GM21619 (cell line): ENCODE measurements at regions not wholly inside any gene's neighbourhood (a gene's known extent, or its start where the extent isn't known, plus 50 kb on each side); places are given as distances from the start of the nearest gene placed in this dataset.

Experiments
- ATAC-seq: cut with Tn5 transposase; IDR thresholded peaks from one replicate; pipeline ENCODE4 v1.9.1; 2021; ENCODE audit not compliant: unreplicated experiment

GRCh38 chr5:63375851-63376250, 586.4 kb downstream of the HTR1A start:
- no peak for ATAC-seq

GRCh38 chr5:63374085-63374484, 588.2 kb downstream of the HTR1A start:
- no peak for ATAC-seq

DNA sequence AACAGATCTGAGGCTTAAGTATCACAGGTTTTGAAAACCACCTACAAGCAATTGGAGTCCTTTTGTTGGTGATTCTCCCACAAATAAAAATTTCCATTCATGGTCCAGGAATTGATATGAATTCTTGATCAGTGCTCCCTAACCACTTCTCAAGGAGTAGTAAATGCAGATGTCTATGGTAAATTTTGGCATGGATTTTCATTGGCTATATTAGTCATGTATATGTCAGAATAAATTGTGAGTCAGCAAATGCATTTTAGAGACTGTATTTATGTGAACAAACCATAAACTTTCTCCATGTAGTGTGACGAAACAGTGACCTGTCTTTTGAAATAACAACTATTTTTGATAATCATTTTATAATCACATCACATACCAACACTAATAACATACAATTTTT, 611.1 kb downstream of the HTR1A start:
- ATAC-seq: no peak

DNA sequence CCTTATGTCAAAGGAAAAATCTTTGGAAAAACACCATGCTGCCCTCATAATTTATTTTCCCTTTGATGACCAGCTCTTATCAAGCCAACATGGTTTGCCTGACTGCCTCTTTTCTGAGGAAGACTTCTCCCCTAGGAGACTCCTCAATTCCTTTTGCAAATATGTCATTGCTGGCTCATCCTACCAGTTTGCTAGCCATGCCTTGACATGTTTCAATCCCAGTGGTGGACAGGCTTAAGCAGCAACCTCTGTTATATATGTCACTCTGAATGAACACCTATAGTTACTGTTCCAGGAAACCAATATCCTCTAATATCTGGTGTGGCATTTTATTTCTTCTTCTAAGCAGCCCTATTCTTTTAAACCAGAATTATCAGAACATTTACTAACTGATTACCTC, 615.8 kb downstream of the HTR1A start:
- no peak for ATAC-seq

DNA sequence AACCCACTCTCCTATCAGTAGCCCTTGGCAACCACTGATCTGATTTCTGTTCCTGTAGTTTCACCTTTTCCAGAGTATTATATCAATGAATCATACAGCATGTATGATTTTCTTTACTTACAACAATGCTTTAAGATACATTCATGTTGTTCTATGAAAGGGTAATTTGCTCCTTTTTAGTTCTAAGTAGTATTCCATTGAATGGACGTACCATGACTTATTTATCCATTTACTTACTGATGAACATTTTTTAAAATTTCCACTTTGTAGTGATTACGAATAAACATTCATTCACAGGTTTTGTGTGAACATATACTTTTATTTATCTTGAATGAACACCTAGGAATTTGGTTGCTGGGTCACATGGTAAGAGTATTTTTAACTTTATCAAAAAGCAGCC, 620.8 kb downstream of the HTR1A start:
- no peak for ATAC-seq

DNA sequence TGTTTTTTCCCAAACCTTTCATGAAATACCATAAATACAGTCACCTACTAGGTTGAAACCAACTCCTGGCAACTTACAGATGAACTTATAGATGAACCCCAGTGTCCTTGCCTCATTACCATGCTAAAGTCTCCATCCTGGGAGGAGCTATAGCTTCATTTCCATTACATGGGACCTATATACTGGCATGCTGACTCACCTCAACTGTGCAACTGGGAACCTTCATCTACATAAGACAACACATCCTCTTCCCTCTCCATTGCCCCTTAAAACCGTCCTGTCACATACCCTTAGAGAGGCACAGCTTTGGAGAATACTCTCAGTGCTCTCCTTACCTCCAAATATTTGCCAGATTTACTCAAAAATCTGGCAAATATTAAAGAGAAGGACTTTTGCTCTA, 638.3 kb downstream of the HTR1A start:
- ATAC-seq: no peak

- ATAC-seq: no peak
Measured at GRCh38 chr5:63314551-63314950, 647.7 kb downstream of the HTR1A start.

DNA sequence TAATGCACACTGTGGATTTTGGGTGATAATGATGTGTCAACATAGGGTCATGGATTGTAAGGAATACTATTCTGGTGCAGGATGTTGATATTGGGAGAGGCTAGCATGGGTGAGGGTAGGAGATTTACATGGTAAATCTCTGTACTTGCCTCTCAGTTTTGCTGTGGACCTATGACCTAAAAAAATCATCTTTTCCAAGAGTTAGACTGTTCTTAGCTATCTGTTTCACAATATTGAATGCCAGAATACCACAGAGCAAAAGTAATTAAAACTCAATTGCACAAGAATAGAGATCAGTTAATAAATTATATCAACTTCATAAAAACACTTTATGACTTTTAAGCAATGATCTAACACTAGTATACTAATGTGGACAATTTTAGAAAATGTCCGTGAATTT, 651.6 kb downstream of the HTR1A start:
- ATAC-seq: no peak

DNA sequence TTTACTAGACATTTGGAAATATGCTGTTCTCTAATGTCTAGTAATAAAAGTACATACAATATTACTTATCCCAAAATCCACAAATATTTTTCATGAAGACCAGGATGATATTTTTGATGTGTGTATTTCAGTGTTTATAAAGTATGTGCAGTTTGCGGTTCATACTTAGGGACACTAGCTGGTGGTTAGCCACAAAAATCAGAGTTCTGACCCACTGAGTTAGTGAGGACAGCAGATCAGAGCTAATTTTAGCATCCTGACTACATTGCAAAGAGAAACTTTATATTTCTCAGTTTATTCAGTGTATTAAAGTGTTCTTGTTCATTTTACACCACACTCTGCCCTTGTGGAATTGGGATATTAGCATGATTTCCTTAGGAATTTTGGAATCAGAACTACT, 655.3 kb downstream of the HTR1A start:
- ATAC-seq: no peak

- ATAC-seq: no peak
Measured at GRCh38 chr5:63293317-63293716, 668.9 kb downstream of the HTR1A start.

DNA sequence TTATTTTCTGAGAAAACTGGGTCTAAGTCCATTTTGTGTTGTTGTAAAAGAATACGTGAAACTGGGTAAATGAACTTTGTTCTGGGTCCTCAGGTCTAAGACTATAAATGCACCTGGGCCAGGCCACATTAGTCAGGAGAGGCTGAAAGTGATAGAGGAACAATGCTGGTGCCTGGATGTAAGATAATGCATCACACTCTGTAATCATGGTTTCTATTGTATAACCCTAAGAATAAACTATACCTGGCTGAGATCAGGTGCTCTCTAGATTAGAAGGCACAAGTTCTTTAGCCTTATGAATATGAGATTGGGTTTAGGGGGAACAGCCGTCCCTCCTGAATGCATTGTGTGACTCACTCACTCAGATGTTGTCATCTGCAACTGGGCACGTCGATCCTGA, 675.5 kb downstream of the HTR1A start:
- ATAC-seq: no peak

DNA sequence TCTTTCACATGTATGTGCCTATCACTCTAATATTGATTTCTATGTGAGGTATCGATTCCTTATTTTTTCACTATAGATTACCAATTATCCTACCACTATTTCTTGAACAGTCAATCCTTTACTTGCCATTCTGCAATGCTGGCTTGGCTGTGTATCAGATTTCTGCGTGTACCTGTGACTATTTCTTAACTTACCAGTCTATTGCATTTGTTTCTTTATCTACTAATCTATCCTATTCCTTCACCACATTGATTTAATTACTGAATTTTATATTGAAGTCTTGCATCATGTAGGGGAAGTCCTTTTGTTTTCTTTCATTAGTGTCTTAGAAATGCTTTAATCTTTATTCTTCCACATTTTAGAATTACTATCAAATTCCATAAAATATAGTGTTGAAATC, 684.8 kb downstream of the LRRC70 start:
- ATAC-seq: no peak

- ATAC-seq: no peak
Measured at GRCh38 chr5:63262185-63262981, 683.8 kb downstream of the LRRC70 start.

DNA sequence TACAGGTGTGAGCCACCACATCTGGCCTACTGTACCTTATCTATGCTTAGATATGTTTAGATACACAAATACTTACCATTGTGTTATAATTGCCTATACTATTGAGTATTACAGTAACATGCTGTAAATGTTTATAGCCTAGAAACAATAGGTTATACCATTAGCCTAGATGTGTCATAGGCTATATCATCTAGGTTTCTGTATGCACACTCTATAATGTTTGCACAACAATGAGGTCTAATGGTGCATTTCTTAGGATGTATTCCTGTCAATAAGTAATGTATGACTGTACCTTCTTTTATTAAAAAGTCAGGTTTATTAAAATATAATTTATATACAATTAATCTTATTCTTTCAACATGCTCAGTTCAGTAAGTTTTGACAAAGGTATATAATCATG, 683.1 kb downstream of the LRRC70 start:
- ATAC-seq: no peak

- no peak for ATAC-seq
Measured at GRCh38 chr5:63255594-63255993, 677.0 kb downstream of the LRRC70 start.

DNA sequence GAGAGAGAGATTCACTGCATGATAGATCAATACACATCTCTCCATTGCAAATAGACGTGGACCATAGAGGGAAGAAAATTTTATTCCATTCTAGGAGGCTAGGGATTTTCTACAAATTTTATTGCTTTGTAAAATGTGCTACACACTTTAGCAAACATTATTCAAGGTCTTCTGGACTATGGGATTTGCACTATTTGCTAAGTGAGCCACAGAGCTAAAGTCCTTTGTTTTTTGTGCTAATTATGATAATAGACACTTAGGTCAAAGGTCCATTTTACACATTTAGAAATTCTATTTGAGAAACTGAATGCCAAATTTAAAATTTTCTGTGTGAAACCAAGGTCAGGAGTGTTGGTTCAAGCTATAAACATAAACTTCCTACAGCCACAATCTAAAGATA, 672.3 kb downstream of the LRRC70 start:
- no peak for ATAC-seq

GRCh38 chr5:63249960-63250359, 671.3 kb downstream of the LRRC70 start:
- no peak for ATAC-seq

GRCh38 chr5:63247651-63248050, 669.0 kb downstream of the LRRC70 start:
- ATAC-seq: no peak

GRCh38 chr5:63245271-63245670, 666.7 kb downstream of the LRRC70 start:
- ATAC-seq: no peak

GRCh38 chr5:63240063-63240755, 661.6 kb downstream of the LRRC70 start:
- ATAC-seq: no peak

- no peak for ATAC-seq
Measured at GRCh38 chr5:63233911-63234310, 655.3 kb downstream of the LRRC70 start.

- ATAC-seq: no peak
Measured at GRCh38 chr5:63233361-63233760, 654.7 kb downstream of the LRRC70 start.

DNA sequence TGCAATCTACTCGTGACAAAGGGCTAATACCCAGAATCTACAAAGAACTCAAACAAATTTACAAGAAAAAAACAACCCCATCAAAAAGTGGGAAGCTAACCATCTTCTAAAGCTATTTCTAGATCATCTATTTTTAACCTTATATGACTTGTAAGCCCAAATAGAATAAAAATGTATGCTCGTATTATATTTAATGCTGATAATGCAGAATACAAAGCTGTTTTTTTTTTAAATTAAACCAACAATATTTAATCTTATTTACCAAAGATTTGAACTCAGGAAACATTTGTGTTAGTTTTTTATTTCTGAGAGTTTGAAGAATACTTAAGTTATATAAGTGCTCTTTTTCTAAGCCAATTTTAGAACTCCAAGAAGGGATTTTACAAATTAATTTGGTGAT, 652.1 kb downstream of the LRRC70 start:
- ATAC-seq: no peak
